ENCODE measurements at regions not wholly inside any gene's neighbourhood (a gene's known extent, or its start where the extent isn't known, plus 50 kb on each side); places are given as distances from the start of the nearest gene placed in this dataset.
"Not testable (repeated sequence)": the region's sequence is repeated elsewhere in the genome, so short reads cannot be mapped to it uniquely, and the experiment has no call there.

GRCh38 chr18:59059140-59059539, 80.5 kb upstream of the SEC11C start:
- DNase-seq = no peak

GRCh38 chr18:59060551-59060950, 79.1 kb upstream of the SEC11C start:
- no peak for DNase-seq

- no peak for DNase-seq
These were observed 77.6 kb upstream of the SEC11C start for GRCh38 chr18:59061914-59062642.

GRCh38 chr18:59062643-59063006, 77.1 kb upstream of the SEC11C start:
- DNase-seq = no peak

GRCh38 chr18:59063300-59063906, 76.3 kb upstream of the SEC11C start:
- no peak for DNase-seq

GRCh38 chr18:59063912-59064311, 75.8 kb upstream of the SEC11C start:
- DNase-seq = no peak

- DNase-seq = no peak
These were observed 74.0 kb upstream of the SEC11C start for GRCh38 chr18:59065684-59066083.

GRCh38 chr18:59067873-59068272, 71.8 kb upstream of the SEC11C start:
- DNase-seq = no peak

GRCh38 chr18:59068276-59069071, 71.2 kb upstream of the SEC11C start:
- no peak for DNase-seq

- DNase-seq = peak; percentile 51
These were observed 69.3 kb upstream of the SEC11C start for GRCh38 chr18:59070181-59070912.

- DNase-seq = no peak
These were observed 66.8 kb upstream of the SEC11C start for GRCh38 chr18:59072727-59073421.

- no peak for DNase-seq
These were observed 63.8 kb upstream of the SEC11C start for GRCh38 chr18:59075923-59076322.

- DNase-seq = no peak
These were observed 60.4 kb upstream of the SEC11C start for GRCh38 chr18:59079264-59079663.

- DNase-seq = not testable (repeated sequence)
These were observed 59.8 kb upstream of the SEC11C start for GRCh38 chr18:59079687-59080501.

GRCh38 chr18:59083136-59083818, 56.4 kb upstream of the SEC11C start:
- DNase-seq = no peak

- no peak for DNase-seq
These were observed 54.4 kb upstream of the SEC11C start for GRCh38 chr18:59085126-59085794.

GRCh38 chr18:59085797-59086196, 53.9 kb upstream of the SEC11C start:
- DNase-seq = no peak

- DNase-seq = no peak
These were observed 53.2 kb upstream of the SEC11C start for GRCh38 chr18:59086522-59086921.

- no peak for DNase-seq
These were observed 52.3 kb upstream of the SEC11C start for GRCh38 chr18:59087391-59087790.
